K562 (cell line): ENCODE measurements at regions not wholly inside any gene's neighbourhood (a gene's known extent, or its start where the extent isn't known, plus 50 kb on each side); places are given as distances from the start of the nearest gene placed in this dataset.

Experiments used
- ATAC-seq: fragments of 200-7000 bp; cut with Tn5 transposase; 3 replicates; pipeline ENCODE4 v1.9.1; 2020; ENCODE audit warnings: moderate library complexity
- BruUV-seq: library from RNA; stranded (reverse); fragments of 400-500 nt; replicated peaks from 2 replicates; lab custom pipeline; 2021; lab: Mats Ljungman, UMichigan
- CTCF ChIA-PET: fragments of 300-600 bp; formaldehyde crosslinking; extraction: SDS; loops from one replicate; lab custom pipeline; 2021; ENCODE audit warnings: low intra/inter-chr PET ratio; lab: Yijun Ruan, JAX
- POLR2A ChIA-PET: fragments of 300-600, 350-650 bp; sonication (Branson Sonifier 250); formaldehyde crosslinking; extraction: SDS; loops from one replicate; lab custom pipeline; 2021; ENCODE audit warnings: antibody characterized with exemption, inconsistent platforms; lab: Yijun Ruan, JAX
- DNase-seq, 4 experiments: peaks; one replicate each; pipeline versions ENCODE4 v3.0.0 to v3.0.0-alpha.2; 2011 to 2018; ENCODE audit warnings: low spot score in 3 of 4, mixed read lengths in 3 of 4; ENCODE audit errors: extremely low read depth in 1 of 4
- FAIRE-seq: peaks from 2 replicates; lab custom pipeline; 2011; peaks lifted over from hg19 to GRCh38; lab: Jason Lieb, UNC
- H2AFZ ChIP-seq: 2 replicates; pipeline ENCODE4 v1.6.0; 2011; ENCODE audit warnings: low read depth, low read length, control low read depth, inconsistent platforms
- H3K27ac ChIP-seq: fragments of 200-600 bp; 3 replicates; pipeline ENCODE4 v1.8.0; 2011; ENCODE audit warnings: low read depth, mild to moderate bottlenecking, control low read depth, inconsistent platforms, low read length, moderate library complexity, mixed read lengths; ENCODE audit errors: extremely low read depth
- H3K27me3 ChIP-seq, 2 experiments: fragments of 300-600 bp in 1 of 2; 2 replicates in 1 of 2; 3 replicates in 1 of 2; pipeline versions ENCODE4 v1.6.0 to v1.8.0; 2011; ENCODE audit warnings: inconsistent platforms in 2 of 2, low read length in 2 of 2, mild to moderate bottlenecking in 1 of 2, mixed read lengths in 1 of 2, moderate library complexity in 1 of 2; ENCODE audit not compliant: control insufficient read depth in 2 of 2, insufficient read depth in 2 of 2
- H3K36me3 ChIP-seq: fragments of 300-600 bp; 3 replicates; pipeline ENCODE4 v1.8.0; 2011; ENCODE audit warnings: mild to moderate bottlenecking, low read length, inconsistent platforms; ENCODE audit not compliant: control insufficient read depth, insufficient read depth
- H3K4me1 ChIP-seq, 2 experiments: fragments of 200-600 bp in 1 of 2; replicated peaks in 1 of 2; 2 replicates in 1 of 2; 3 replicates in 1 of 2; pipeline versions ENCODE4 v1.5.1 to v1.8.0; 2011; ENCODE audit warnings: inconsistent platforms in 2 of 2, low read length in 2 of 2, mild to moderate bottlenecking in 1 of 2, mixed read lengths in 1 of 2, moderate library complexity in 1 of 2; ENCODE audit not compliant: control insufficient read depth in 2 of 2, insufficient read depth in 2 of 2
- H3K4me2 ChIP-seq: 2 replicates; pipeline ENCODE4 v1.6.1; 2011; ENCODE audit warnings: low read length, control low read depth, inconsistent platforms, mixed read lengths; ENCODE audit not compliant: insufficient read depth
- H3K4me3 ChIP-seq: fragments of 200-600 bp; sonication (generic), shearing (Covaris generic); 2 replicates; pipeline ENCODE4 v1.5.1; 2016; ENCODE audit warnings: control low read depth, inconsistent platforms
- H3K79me2 ChIP-seq: fragments of 200-600 bp; 3 replicates; pipeline ENCODE4 v1.8.0; 2011; ENCODE audit warnings: low read length, inconsistent platforms; ENCODE audit not compliant: control insufficient read depth, insufficient read depth
- H3K9ac ChIP-seq, 2 experiments: 2 replicates each; pipeline versions ENCODE4 v1.6.0 to v1.6.1; 2011; ENCODE audit warnings: low read depth in 2 of 2, low read length in 2 of 2, control low read depth in 1 of 2, inconsistent platforms in 1 of 2, mild to moderate bottlenecking in 1 of 2, mixed read lengths in 1 of 2; ENCODE audit not compliant: insufficient read depth in 1 of 2
- H3K9me1 ChIP-seq: one replicate; pipeline ENCODE4 v1.6.0; 2011; ENCODE audit warnings: inconsistent platforms, mild to moderate bottlenecking, low read length, moderate library complexity; ENCODE audit not compliant: control insufficient read depth, insufficient read depth
- H3K9me3 ChIP-seq: replicated peaks from 2 replicates; pipeline ENCODE4 v1.5.1; 2011; ENCODE audit warnings: low read depth, low read length, inconsistent platforms; ENCODE audit not compliant: control insufficient read depth, insufficient read depth
- H4K20me1 ChIP-seq: replicated peaks from 2 replicates; pipeline ENCODE4 v1.6.1; 2011; ENCODE audit warnings: low read length, inconsistent platforms, mixed read lengths; ENCODE audit not compliant: control insufficient read depth, insufficient read depth
- GABPB1 ChIP-seq: sonication (generic); formaldehyde crosslinking; IDR thresholded peaks from 2 replicates; pipeline ENCODE4 v1.8.0; 2022; ENCODE audit warnings: mild to moderate bottlenecking, missing genetic modification reagents
- KDM4B ChIP-seq, 2 experiments: fragments of 450-650 bp in 1 of 2; sonication (generic) in 1 of 2; IDR thresholded peaks; 2 replicates each; pipeline ENCODE4 v1.6.1; 2016 to 2017; ENCODE audit warnings: borderline replicate concordance in 2 of 2, antibody characterized with exemption in 1 of 2, low read depth in 1 of 2, mild to moderate bottlenecking in 1 of 2
- MCM2 ChIP-seq: fragments of 450-650 bp; IDR thresholded peaks from 2 replicates; pipeline ENCODE4 v1.6.1; 2017; ENCODE audit warnings: low read depth, mild to moderate bottlenecking
- NR2C1 ChIP-seq, 2 experiments: fragments of 450-650 bp; IDR thresholded peaks; 2 replicates each; pipeline ENCODE4 v1.6.1; 2017; ENCODE audit warnings: mild to moderate bottlenecking in 2 of 2, antibody characterized with exemption in 1 of 2, inconsistent platforms in 1 of 2, missing compliant biosample characterization in 1 of 2, missing genetic modification characterization in 1 of 2
- PTTG1 ChIP-seq: fragments of 450-650 bp; IDR thresholded peaks from 2 replicates; pipeline ENCODE4 v1.6.1; 2016; ENCODE audit warnings: low read depth, mild to moderate bottlenecking, missing genetic modification characterization, missing compliant biosample characterization
- RAD51 ChIP-seq: fragments of 450-650 bp; IDR thresholded peaks from 2 replicates; pipeline ENCODE4 v1.7.1; 2016; ENCODE audit warnings: low read depth, mild to moderate bottlenecking, borderline replicate concordance
- SNIP1 ChIP-seq: fragments of 450-650 bp; IDR thresholded peaks from 2 replicates; pipeline ENCODE4 v1.7.1; 2017; ENCODE audit warnings: low read depth, mild to moderate bottlenecking
- TRIM24 ChIP-seq, 2 experiments: fragments of 450-650 bp; IDR thresholded peaks; 2 replicates each; pipeline ENCODE4 v1.6.1; 2016
- ZKSCAN3 ChIP-seq: fragments of 250-450 bp; sonication (Bioruptor Pico); IDR thresholded peaks from 2 replicates; pipeline ENCODE4 v1.4.0; 2020
- WGBS: fragments of 100-300 bp; shearing (Covaris generic); methylation state at CpG from one replicate; pipeline ENCODE4 v1.1.6; 2016; ENCODE audit warnings: low coverage, mixed read lengths; ENCODE audit not compliant: insufficient coverage; ENCODE audit errors: missing lambda C conversion rate; 5-methylcytosine and 5-hydroxymethylcytosine counted together
- in situ Hi-C: fragments of 300-500 bp; cut with MboI; formaldehyde crosslinking; loops from 4 replicates; pipeline ENCODE4 v1.15.0; 2018; ENCODE audit warnings: inconsistent platforms, mixed read lengths
- intact Hi-C: fragments of 100-400 bp; cut with micrococcal nuclease; formaldehyde crosslinking; loops from 2 replicates; pipeline ENCODE4 v1.14.2; 2022
- TF ChIP-seq, protein P1 (sequence below): fragments of 250-450 bp; sonication (Bioruptor Pico); IDR thresholded peaks from 2 replicates; pipeline ENCODE4 v1.8.0; 2022; ENCODE audit warnings: inconsistent platforms, mild to moderate bottlenecking, moderate library complexity, borderline replicate concordance
- TF ChIP-seq, protein P2 (sequence below): fragments of 250-450 bp; sonication (Bioruptor Pico); IDR thresholded peaks from 2 replicates; pipeline ENCODE4 v1.8.0; 2022; ENCODE audit warnings: moderate library complexity, mild to moderate bottlenecking, inconsistent platforms

DNA sequence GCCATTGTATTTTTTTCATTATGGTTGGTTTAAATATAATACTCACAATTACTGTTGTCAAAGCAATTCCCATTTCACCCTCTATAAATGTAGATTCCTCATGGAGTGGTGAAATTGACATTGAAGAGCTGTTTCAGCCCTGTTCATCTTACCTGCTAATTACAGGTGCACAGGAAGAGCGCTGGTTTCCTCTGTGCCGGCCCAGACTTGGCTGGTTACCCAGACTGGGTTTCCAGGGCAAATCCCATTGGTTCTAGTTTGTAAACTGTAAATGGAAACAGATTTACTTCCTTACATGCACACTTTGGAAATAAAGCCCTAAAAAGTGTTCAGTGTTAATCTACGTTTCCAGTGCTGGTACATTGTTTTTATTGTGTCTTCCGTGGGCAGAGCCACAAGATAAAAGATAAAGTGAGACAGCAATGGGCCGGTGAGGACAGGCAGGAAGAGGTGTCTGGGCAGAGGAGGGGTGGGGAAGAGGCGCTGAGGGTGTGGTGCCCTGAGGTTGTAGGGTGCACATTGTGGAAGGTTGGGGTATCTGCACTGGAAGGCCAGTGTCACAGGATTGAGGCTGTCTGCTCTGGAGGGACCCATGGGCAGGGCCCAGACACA lies 71.6 kb upstream of the ZPBP start (continued):
- TF ChIP-seq GABPB1 (CRISPR knock-in tag) (no peak), PTTG1 (tag) (no peak)
- TF ChIP-seq, protein P1, sequence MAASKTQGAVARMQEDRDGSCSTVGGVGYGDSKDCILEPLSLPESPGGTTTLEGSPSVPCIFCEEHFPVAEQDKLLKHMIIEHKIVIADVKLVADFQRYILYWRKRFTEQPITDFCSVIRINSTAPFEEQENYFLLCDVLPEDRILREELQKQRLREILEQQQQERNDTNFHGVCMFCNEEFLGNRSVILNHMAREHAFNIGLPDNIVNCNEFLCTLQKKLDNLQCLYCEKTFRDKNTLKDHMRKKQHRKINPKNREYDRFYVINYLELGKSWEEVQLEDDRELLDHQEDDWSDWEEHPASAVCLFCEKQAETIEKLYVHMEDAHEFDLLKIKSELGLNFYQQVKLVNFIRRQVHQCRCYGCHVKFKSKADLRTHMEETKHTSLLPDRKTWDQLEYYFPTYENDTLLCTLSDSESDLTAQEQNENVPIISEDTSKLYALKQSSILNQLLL (CRISPR knock-in tag): no peak

DNA sequence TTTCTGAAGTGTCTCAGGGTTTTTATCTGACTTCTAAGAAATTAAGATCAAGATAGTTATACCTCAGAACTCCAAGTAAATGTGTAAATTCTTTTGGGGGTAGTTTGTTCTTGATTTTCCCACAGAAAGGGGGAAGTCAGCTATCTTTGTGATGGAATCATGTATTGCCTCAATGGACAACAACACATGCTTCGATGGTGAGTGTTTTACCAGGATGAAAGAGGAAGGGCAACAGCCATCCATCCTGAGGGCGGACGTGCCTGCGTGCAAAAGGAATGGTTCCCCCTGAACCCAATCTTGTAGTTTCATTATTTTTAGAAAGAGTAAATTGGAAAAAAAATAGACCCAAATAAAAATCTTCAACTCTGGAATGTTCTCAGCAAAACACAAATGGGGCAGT lies 67.2 kb upstream of the ZPBP start:
- H3K4me2 ChIP-seq: no peak overlapping the region
- ChIA-PET POLR2A (no interaction called here), CTCF (no interaction called here)
- no peaks in the 10 kb centered on the region for H3K79me2 ChIP-seq
- FAIRE-seq (no peak), ATAC-seq (no peak), DNase-seq (no peak)
- no peak overlapping the region for H2AFZ ChIP-seq
- in situ Hi-C loops: no loop called here
- no peak overlapping the region for H3K27ac ChIP-seq
- peaks cover 0 to 23% of the 10 kb centered on the region in 2 experiments; a peak in 4 of 5 replicates for H3K27me3 ChIP-seq
- H3K4me3 ChIP-seq: no peak overlapping the region
- no peaks in the 10 kb centered on the region for H3K9me3 ChIP-seq
- no peak overlapping the region for H3K9ac ChIP-seq
- TF ChIP-seq, protein P2, sequence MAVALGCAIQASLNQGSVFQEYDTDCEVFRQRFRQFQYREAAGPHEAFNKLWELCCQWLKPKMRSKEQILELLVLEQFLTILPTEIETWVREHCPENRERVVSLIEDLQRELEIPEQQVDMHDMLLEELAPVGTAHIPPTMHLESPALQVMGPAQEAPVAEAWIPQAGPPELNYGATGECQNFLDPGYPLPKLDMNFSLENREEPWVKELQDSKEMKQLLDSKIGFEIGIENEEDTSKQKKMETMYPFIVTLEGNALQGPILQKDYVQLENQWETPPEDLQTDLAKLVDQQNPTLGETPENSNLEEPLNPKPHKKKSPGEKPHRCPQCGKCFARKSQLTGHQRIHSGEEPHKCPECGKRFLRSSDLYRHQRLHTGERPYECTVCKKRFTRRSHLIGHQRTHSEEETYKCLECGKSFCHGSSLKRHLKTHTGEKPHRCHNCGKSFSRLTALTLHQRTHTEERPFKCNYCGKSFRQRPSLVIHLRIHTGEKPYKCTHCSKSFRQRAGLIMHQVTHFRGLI (CRISPR knock-in tag): no peak
- no peak for TF ChIP-seq ZKSCAN3 (CRISPR knock-in tag)
- TF ChIP-seq TRIM24 (IDR thresholded peaks at IDR 0.05): no peak
- no peak for TF ChIP-seq MCM2
- TF ChIP-seq KDM4B (IDR thresholded peaks at IDR 0.05; ENCODE audit: borderline replicate concordance in 2 of 2, low read depth in 1 of 2): no peak
- no peak for TF ChIP-seq NR2C1 (IDR thresholded peaks at IDR 0.05)
- no peak for TF ChIP-seq NR2C1 (tag; IDR thresholded peaks at IDR 0.05)
- no peak for TF ChIP-seq SNIP1
- no peak for TF ChIP-seq RAD51
- no TSS peak for BruUV-seq
- 10% methylated on average over 4 of the region's 4 CpGs for WGBS
- intact Hi-C loops: no loop called here
- H4K20me1 ChIP-seq: no peaks in the 10 kb centered on the region
- no peaks in the 10 kb centered on the region for H3K9me1 ChIP-seq
- H3K36me3 ChIP-seq: no peaks in the 10 kb centered on the region
- peaks cover 0 to 8% of the 10 kb centered on the region in 2 experiments; a peak in 2 of 5 replicates for H3K4me1 ChIP-seq
